ENCODE measurements at regions not wholly inside any gene's neighbourhood (a gene's known extent, or its start where the extent isn't known, plus 50 kb on each side); places are given as distances from the start of the nearest gene placed in this dataset.

GRCh38 chr9:88737876-88738275 lies 202.9 kb downstream of the NXNL2 start:
- H3K4me3 ChIP-seq: no peak overlapping the region
- DNase-seq: no peak
- intact Hi-C loops (cut with DNase I): no loop called here
- no peak for TF ChIP-seq POLR2A (IDR thresholded peaks at IDR 0.05)
- TF ChIP-seq CTCF (IDR thresholded peaks at IDR 0.05): no peak
- no peaks in the 10 kb centered on the region for H3K36me3 ChIP-seq (replicated peaks in 1 of 2; ENCODE audit: insufficient read depth in 1 of 2, low read depth in 2 of 2)
- H3K27ac ChIP-seq: no peak overlapping the region
- no peak for ATAC-seq
- no peaks in the 10 kb centered on the region for H3K4me1 ChIP-seq
- 72 to 73% methylated on average over 8 to 9 of the region's 9 CpGs for WGBS, 2 donors
- H3K9me3 ChIP-seq: no peaks in the 10 kb centered on the region
- H3K27me3 ChIP-seq: no peaks in the 10 kb centered on the region

DNA sequence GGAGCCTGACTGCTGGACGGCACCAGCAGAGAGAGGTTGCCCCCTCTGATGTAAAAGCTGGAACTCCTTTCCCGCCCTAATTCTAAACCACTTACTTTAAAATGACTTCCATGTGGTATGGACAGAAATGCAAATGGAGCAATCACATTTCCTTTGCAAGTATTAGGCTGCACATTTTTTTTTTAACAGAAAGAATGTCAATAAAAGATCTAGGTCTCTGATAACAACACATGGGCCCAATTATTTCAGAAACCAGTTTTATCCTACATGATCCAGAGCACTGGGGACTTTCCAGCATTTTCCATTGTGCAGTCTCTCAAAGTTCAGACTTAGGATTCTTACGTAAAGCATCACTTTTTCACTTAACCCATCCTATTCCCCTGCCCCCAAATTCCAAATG lies 203.7 kb downstream of the NXNL2 start:
- peak; percentile 35 for ATAC-seq
- no peaks in the 10 kb centered on the region for H3K4me1 ChIP-seq

DNA sequence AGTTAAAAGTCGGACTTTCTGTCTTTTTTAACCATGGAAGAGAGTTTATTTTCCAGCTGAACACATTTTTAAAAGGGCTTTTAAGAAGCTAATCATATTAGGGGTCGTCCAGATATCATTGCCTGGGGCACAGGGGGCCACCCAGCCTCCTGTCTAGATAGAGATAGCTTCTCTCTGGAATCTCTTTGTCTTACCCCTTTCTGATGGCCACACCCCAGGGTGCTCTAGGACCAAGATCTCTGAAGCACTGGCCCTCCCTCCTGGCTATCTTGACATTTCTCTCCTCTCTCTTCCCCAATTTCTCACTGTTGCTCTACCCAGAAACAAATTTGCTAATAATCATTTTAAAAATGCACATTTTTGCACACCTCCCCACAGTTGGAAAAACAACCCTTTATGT lies 204.4 kb downstream of the NXNL2 start:
- no peak overlapping the region for H3K4me3 ChIP-seq
- ATAC-seq (no peak), DNase-seq (no peak)
- no peaks in the 10 kb centered on the region for H3K9me3 ChIP-seq
- H3K36me3 ChIP-seq (replicated peaks in 1 of 2; ENCODE audit: insufficient read depth in 1 of 2, low read depth in 2 of 2): no peaks in the 10 kb centered on the region
- H3K4me1 ChIP-seq: no peaks in the 10 kb centered on the region
- no peak for TF ChIP-seq CTCF (IDR thresholded peaks at IDR 0.05)
- no peak for TF ChIP-seq POLR2A (IDR thresholded peaks at IDR 0.05)
- H3K27ac ChIP-seq: no peak overlapping the region
- WGBS, 2 donors: 39 to 45% methylated on average over 2 of the region's 2 CpGs
- intact Hi-C loops (cut with DNase I): no loop called here
- no peaks in the 10 kb centered on the region for H3K27me3 ChIP-seq

More for the DNA sequence above, 203.7 kb downstream of the NXNL2 start:
- WGBS, 2 donors: 64 to 73% methylated on average over 3 of the region's 3 CpGs
- Histone ChIP-seq H3K36me3 (replicated peaks in 1 of 2; ENCODE audit: insufficient read depth in 1 of 2, low read depth in 2 of 2) (no peaks in the 10 kb centered on the region), H3K27ac (no peak overlapping the region), H3K4me3 (no peak overlapping the region), H3K9me3 (no peaks in the 10 kb centered on the region), H3K27me3 (no peaks in the 10 kb centered on the region)
- TF ChIP-seq CTCF (IDR thresholded peaks at IDR 0.05): no peak
- no peak for TF ChIP-seq POLR2A (IDR thresholded peaks at IDR 0.05)
- intact Hi-C loops (cut with DNase I): no loop called here
- no peak for DNase-seq

DNA sequence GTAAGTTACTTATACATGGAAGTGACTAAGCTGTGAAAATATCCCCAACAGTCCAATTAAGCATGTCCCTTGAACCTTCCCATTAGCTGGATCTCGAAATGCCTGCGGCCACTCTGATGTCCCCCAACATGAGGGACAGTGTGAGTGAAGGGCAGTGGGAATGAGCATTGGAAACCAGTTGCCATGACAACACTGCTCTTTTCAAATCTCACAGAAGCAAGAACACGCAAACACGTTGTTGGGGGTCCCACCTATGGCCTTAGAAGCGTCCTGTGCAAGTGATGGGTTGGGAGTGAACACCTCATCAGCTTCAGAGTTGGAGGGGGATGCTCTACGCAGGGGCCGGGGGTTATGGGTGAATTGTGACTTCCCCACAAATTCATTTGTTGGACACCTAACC lies 205.9 kb downstream of the NXNL2 start:
- no peak overlapping the region for H3K27ac ChIP-seq
- H3K4me3 ChIP-seq: no peak overlapping the region
- WGBS, 2 donors: 67 to 88% methylated on average over 7 of the region's 7 CpGs
- H3K27me3 ChIP-seq: no peaks in the 10 kb centered on the region
- DNase-seq (no peak), ATAC-seq (no peak)
- TF ChIP-seq POLR2A (IDR thresholded peaks at IDR 0.05) (no peak), CTCF (IDR thresholded peaks at IDR 0.05) (no peak)
- intact Hi-C loops (cut with DNase I): no loop called here
- H3K4me1 ChIP-seq: no peaks in the 10 kb centered on the region
- no peaks in the 10 kb centered on the region for H3K36me3 ChIP-seq (replicated peaks in 1 of 2; ENCODE audit: insufficient read depth in 1 of 2, low read depth in 2 of 2)
- H3K9me3 ChIP-seq: no peaks in the 10 kb centered on the region

- DNase-seq (no peak), ATAC-seq (no peak)
- no peaks in the 10 kb centered on the region for H3K36me3 ChIP-seq (replicated peaks in 1 of 2; ENCODE audit: insufficient read depth in 1 of 2, low read depth in 2 of 2)
- no peaks in the 10 kb centered on the region for H3K4me1 ChIP-seq
- H3K27me3 ChIP-seq: no peaks in the 10 kb centered on the region
- TF ChIP-seq POLR2A (IDR thresholded peaks at IDR 0.05): no peak
- no peak for TF ChIP-seq CTCF (IDR thresholded peaks at IDR 0.05)
- no peaks in the 10 kb centered on the region for H3K9me3 ChIP-seq
- no peak overlapping the region for H3K27ac ChIP-seq
- no peak overlapping the region for H3K4me3 ChIP-seq
- intact Hi-C loops (cut with DNase I): no loop called here
- WGBS, 2 donors: 57 to 67% methylated on average over 3 of the region's 3 CpGs
Measured at GRCh38 chr9:88741335-88741734, 206.4 kb downstream of the NXNL2 start.

All from body of pancreas (tissue), 4 donors.